Right hindlimb (tissue), 1 donor: ENCODE measurements at regions not wholly inside any gene's neighbourhood (a gene's known extent, or its start where the extent isn't known, plus 50 kb on each side); places are given as distances from the start of the nearest gene placed in this dataset.

ENCODE experiments used
- DNase-seq: peaks from one replicate; pipeline ENCODE4 v3.0.0-alpha.2; 2018

- no peak for DNase-seq
Measured at GRCh38 chr2:215615803-215616174, 179.9 kb upstream of the FN1 start.

- DNase-seq, result no peak
Measured at GRCh38 chr2:215615067-215615802, 179.4 kb upstream of the FN1 start.

GRCh38 chr2:215614296-215614695 is 178.4 kb upstream of the FN1 start:
- no peak for DNase-seq

- no peak for DNase-seq
Measured at GRCh38 chr2:215613888-215614287, 178.0 kb upstream of the FN1 start.

- DNase-seq, result no peak
Measured at GRCh38 chr2:215613280-215613679, 177.4 kb upstream of the FN1 start.

- DNase-seq, result no peak
Measured at GRCh38 chr2:215612786-215613185, 176.9 kb upstream of the FN1 start.

GRCh38 chr2:215611609-215612386 is 175.9 kb upstream of the FN1 start:
- no peak for DNase-seq

GRCh38 chr2:215609089-215610032 is 173.5 kb upstream of the FN1 start:
- no peak for DNase-seq

- no peak for DNase-seq
Measured at GRCh38 chr2:215607766-215608165, 171.9 kb upstream of the FN1 start.

GRCh38 chr2:215606219-215606618 is 170.4 kb upstream of the FN1 start:
- DNase-seq, result no peak

GRCh38 chr2:215605214-215605613 is 169.3 kb upstream of the FN1 start:
- no peak for DNase-seq

- no peak for DNase-seq
Measured at GRCh38 chr2:215604606-215605005, 168.7 kb upstream of the FN1 start.

GRCh38 chr2:215603440-215603839 is 167.6 kb upstream of the FN1 start:
- DNase-seq, result no peak

- DNase-seq, result no peak
Measured at GRCh38 chr2:215602997-215603396, 167.1 kb upstream of the FN1 start.

GRCh38 chr2:215601990-215602721 is 166.3 kb upstream of the FN1 start:
- DNase-seq, result no peak

GRCh38 chr2:215601526-215601925 is 165.7 kb upstream of the FN1 start:
- no peak for DNase-seq

- DNase-seq, result no peak
Measured at GRCh38 chr2:215598376-215598975, 162.6 kb upstream of the FN1 start.

- no peak for DNase-seq
Measured at GRCh38 chr2:215597577-215597976, 161.7 kb upstream of the FN1 start.

GRCh38 chr2:215594766-215595165 is 158.9 kb upstream of the FN1 start:
- no peak for DNase-seq

GRCh38 chr2:215590010-215590745 is 154.3 kb upstream of the FN1 start:
- no peak for DNase-seq

- no peak for DNase-seq
Measured at GRCh38 chr2:215583881-215584280, 148.0 kb upstream of the FN1 start.
